ENCODE measurements at regions not wholly inside any gene's neighbourhood (a gene's known extent, or its start where the extent isn't known, plus 50 kb on each side); places are given as distances from the start of the nearest gene placed in this dataset.

DNA sequence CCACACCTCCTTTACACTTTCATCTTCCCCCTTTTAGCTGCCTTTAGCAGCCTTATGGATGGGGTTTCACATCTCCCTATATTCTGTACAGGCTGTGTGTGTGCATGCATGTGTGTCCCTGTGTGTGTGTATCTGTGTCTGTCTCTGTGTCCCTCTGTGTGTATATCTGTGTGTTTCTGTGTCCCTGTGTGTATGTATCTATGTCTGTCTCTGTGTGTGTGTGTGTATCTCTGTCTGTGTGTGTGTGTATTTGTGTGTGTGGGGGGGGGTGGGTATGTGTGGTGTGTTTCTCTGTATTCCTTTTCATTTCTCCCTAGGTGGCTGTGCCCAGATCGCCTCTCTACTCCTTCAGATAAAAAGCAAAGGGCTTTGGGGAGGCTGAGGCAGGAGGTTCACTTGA lies 52.2 kb upstream of the CD83 start:
- DNase-seq, result no peak

DNA sequence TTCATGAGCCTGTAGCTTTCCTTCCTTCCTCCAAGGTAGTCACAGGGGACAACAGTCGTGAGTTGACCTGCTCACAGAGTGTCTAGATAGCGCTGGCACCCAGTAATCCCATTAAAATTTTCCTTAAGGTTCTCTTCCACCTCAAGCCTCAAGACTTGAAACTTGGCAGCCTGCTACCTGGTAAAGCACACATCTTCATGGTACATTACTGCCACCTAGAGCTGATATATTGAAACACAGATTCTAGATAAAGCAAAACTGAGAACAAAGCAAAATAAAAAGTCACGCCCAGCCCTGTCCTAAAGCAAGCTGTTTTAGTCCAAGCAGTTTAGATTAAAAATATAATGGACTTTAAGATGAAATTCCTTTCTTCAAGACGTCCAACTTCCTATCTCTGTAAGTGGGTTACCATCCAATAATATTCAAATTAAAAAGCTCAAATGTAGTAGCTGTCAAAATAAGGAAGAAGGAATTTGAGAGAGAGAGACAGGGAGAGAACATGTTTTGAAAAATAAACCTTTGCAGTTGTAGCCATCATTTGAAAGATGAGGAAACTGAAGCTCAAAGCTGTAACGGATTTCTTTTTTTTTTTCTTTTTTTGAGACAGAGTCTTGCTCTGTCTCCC lies 50.7 kb upstream of the CD83 start:
- peak; percentile 70 for DNase-seq

DNA sequence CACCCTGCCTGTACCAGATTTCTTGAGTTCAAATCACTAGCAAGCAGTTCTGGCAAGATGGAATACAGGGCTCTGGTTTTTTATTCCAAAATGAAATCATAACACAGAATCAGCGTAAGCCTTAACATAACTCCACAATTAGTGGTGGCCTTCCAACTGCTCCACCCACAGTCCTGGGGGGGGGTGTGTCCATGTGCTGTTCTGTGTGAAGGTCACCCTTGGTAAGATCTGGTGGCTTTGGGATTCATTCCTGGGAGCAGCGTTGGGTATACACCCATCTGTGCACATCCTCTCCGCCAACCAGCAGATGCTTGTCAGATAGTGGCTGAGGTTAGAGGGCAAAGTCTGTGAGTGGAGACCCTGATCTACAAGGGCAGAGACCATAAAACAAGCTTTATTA lies 49.9 kb upstream of the CD83 start:
- DNase-seq, result no peak

Data from muscle of arm (tissue), 1 donor.